ENCODE measurements at regions not wholly inside any gene's neighbourhood (a gene's known extent, or its start where the extent isn't known, plus 50 kb on each side); places are given as distances from the start of the nearest gene placed in this dataset.
"Not testable (repeated sequence)": the region's sequence is repeated elsewhere in the genome, so short reads cannot be mapped to it uniquely, and the experiment has no call there.

GRCh38 chr3:144815655-144816054 is 844.0 kb downstream of the DIPK2A start:
- Mint-ChIP-seq H3K27me3 (ENCODE audit: low read depth) (no peaks in the 10 kb centered on the region), H3K36me3 (ENCODE audit: low read depth) (no peaks in the 10 kb centered on the region)
- no peak for TF ChIP-seq CTCF (IDR thresholded peaks at IDR 0.05; ENCODE audit: unreplicated experiment in 3 of 3)

DNA sequence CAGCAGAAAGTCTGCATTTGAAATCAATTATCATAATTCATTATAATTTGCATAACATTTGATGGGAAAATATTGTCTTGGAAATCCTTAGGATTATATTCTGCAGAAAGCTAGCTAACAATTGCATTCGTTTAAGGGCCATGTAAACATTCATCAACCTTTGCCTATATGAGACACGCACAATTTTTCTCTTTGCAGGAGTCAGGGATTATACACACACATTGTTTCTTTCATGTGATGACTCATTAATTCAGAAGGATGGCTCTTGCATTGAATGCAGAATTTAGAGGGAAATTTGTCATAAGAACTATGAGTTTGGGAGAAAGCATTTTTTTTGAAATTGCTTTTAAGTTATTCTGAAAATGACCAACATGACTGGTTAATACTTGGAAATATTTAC is 844.7 kb downstream of the DIPK2A start:
- peak overlapping the region in 1 of 3 experiments; percentile 27 for H3K27ac Mint-ChIP-seq
- no peak for TF ChIP-seq CTCF (IDR thresholded peaks at IDR 0.05; ENCODE audit: unreplicated experiment in 3 of 3)
- H3K4me1 Mint-ChIP-seq = no peaks in the 10 kb centered on the region
- no peaks in the 10 kb centered on the region for H3K27me3 Mint-ChIP-seq (ENCODE audit: low read depth)
- H3K9me3 Mint-ChIP-seq = peaks cover 2% of the 10 kb centered on the region
- no peak overlapping the region for H3K4me3 Mint-ChIP-seq
- H3K36me3 Mint-ChIP-seq (ENCODE audit: low read depth) = no peaks in the 10 kb centered on the region

More at GRCh38 chr3:144815655-144816054, 844.0 kb downstream of the DIPK2A start:
- no peak overlapping the region for H3K27ac Mint-ChIP-seq
- no peaks in the 10 kb centered on the region for H3K4me1 Mint-ChIP-seq
- no peak overlapping the region for H3K4me3 Mint-ChIP-seq
- H3K9me3 Mint-ChIP-seq = peaks cover 2% of the 10 kb centered on the region

DNA sequence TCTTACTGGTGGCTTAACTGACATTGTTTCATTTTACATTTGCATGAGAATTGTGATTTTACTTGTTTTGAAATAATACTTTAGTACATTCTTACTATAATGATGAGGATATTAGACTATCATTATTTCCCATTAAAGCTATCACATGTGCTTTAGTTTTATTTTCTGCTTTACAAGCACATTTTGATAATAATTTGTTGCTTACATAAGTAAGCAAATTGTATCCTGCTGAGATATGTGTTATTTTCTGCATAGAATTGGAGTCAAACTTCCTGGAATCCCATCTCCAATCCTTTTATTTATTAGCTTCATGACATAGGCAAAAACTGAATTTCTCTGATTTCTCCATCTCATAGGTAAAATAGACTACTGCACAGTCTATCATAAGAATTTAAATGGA is 847.4 kb downstream of the DIPK2A start:
- H3K9me3 Mint-ChIP-seq = no peaks in the 10 kb centered on the region
- H3K4me3 Mint-ChIP-seq = no peak overlapping the region
- H3K27ac Mint-ChIP-seq = no peak overlapping the region
- no peaks in the 10 kb centered on the region for H3K27me3 Mint-ChIP-seq (ENCODE audit: low read depth)
- H3K36me3 Mint-ChIP-seq (ENCODE audit: low read depth) = no peaks in the 10 kb centered on the region
- no peak for TF ChIP-seq CTCF (IDR thresholded peaks at IDR 0.05; ENCODE audit: unreplicated experiment in 3 of 3)
- H3K4me1 Mint-ChIP-seq = no peaks in the 10 kb centered on the region

DNA sequence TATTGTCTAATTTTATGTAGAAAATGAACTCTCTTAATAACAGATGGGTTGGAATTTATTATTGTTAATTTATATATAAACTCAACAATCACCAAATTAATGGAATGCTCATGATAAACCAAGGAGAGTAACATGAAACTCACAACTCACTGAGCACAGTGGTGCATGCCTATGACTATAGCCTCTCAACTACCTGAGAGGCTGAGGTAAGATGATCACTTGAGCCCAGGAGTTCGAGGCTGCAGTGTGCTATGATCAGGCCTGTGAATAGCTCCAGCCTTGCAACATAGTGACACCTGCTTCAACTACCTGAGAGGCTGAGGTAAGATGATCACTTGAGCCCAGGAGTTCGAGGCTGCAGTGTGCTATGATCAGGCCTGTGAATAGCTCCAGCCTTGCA is 848.6 kb downstream of the DIPK2A start:
- H3K27me3 Mint-ChIP-seq (ENCODE audit: low read depth); H3K4me1 Mint-ChIP-seq; H3K9me3 Mint-ChIP-seq; H3K36me3 Mint-ChIP-seq (ENCODE audit: low read depth); H3K4me3 Mint-ChIP-seq; H3K27ac Mint-ChIP-seq: not testable (repeated sequence)

DNA sequence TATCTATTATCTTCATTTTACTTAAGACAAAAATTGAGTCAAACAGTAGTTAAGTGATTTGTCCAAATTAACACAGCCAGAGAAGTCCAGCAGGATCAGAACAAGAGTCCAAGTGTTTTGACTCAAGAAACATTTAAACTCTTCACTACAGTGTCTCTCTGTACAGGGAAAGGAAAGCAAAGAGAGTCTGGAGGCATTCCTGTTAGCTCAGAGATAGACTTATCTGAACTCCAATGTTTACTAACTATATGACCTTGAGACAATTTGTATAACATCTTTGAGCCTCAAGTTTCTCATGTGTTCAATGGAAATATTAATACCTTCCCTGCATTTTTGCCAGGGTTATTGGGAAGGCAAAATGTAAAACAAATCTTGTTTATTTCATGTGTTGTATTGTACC is 849.1 kb downstream of the DIPK2A start:
- no peak overlapping the region for H3K27ac Mint-ChIP-seq

DNA sequence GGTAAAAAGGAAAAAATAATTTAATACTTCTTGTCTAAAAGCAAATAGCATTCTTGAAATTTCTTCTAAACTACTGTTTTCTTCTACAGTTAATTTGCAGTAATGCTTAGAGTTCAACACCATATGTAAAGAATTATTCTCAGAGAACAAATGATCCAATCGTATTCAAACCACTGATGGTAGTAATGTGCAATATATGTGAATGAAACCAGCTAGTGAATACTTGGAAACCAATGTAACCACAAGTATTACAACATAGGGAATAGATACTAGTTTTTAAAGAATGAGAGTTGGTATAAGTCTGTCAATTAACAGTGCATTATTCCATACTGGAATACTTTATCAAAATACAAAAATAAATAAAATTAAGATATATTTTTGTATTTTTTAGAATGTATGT is 850.0 kb downstream of the DIPK2A start:
- H3K36me3 Mint-ChIP-seq (ENCODE audit: low read depth) = no peaks in the 10 kb centered on the region
- H3K4me1 Mint-ChIP-seq = no peaks in the 10 kb centered on the region
- H3K27me3 Mint-ChIP-seq (ENCODE audit: low read depth) = no peaks in the 10 kb centered on the region
- no peaks in the 10 kb centered on the region for H3K9me3 Mint-ChIP-seq
- no peak overlapping the region for H3K27ac Mint-ChIP-seq
- no peak overlapping the region for H3K4me3 Mint-ChIP-seq
- no peak for TF ChIP-seq CTCF (IDR thresholded peaks at IDR 0.05; ENCODE audit: unreplicated experiment in 3 of 3)

More for the DNA sequence above, 849.1 kb downstream of the DIPK2A start:
- TF ChIP-seq CTCF (IDR thresholded peaks at IDR 0.05; ENCODE audit: unreplicated experiment in 3 of 3) = no peak
- Mint-ChIP-seq H3K27me3 (ENCODE audit: low read depth) (no peaks in the 10 kb centered on the region), H3K4me3 (no peak overlapping the region), H3K4me1 (no peaks in the 10 kb centered on the region), H3K36me3 (ENCODE audit: low read depth) (no peaks in the 10 kb centered on the region), H3K9me3 (no peaks in the 10 kb centered on the region)
